ENCODE measurements at regions not wholly inside any gene's neighbourhood (a gene's known extent, or its start where the extent isn't known, plus 50 kb on each side); places are given as distances from the start of the nearest gene placed in this dataset.

GRCh38 chr15:59797756-59798604, 108.9 kb upstream of the BNIP2 start:
- TF ChIP-seq CTCF (IDR thresholded peaks at IDR 0.05) (no peak), HMGXB4 (CRISPR knock-in tag; IDR thresholded peaks at IDR 0.05) (no peak)

Measured in WTC11 (cell line).